T-helper 1 cell treated with Interleukin-12 subunit alpha and Interleukin-12 subunit beta and Interleukin-4 antibody, amounts not matched to agents 30 μg/mL and 1 μg/mL, for 36 hours (primary cell): ENCODE measurements at regions not wholly inside any gene's neighbourhood (a gene's known extent, or its start where the extent isn't known, plus 50 kb on each side); places are given as distances from the start of the nearest gene placed in this dataset.

Experiments used
- H3K27ac Mint-ChIP-seq: one replicate; pipeline ENCODE4 v1.8.0; 2021; ENCODE audit warnings: mild to moderate bottlenecking, mixed read lengths
- H3K27me3 Mint-ChIP-seq: one replicate; pipeline ENCODE4 v1.8.0; 2021; ENCODE audit warnings: low read depth, mixed read lengths
- H3K36me3 Mint-ChIP-seq: one replicate; pipeline ENCODE4 v1.8.0; 2021; ENCODE audit warnings: low read depth, mixed read lengths
- H3K4me1 Mint-ChIP-seq: one replicate; pipeline ENCODE4 v1.8.0; 2021; ENCODE audit warnings: low read depth, mixed read lengths
- H3K4me3 Mint-ChIP-seq: one replicate; pipeline ENCODE4 v1.8.0; 2021; ENCODE audit warnings: mild to moderate bottlenecking, moderate library complexity, mixed read lengths
- H3K9me3 Mint-ChIP-seq: one replicate; pipeline ENCODE4 v1.8.0; 2021; ENCODE audit warnings: mixed read lengths

- no peak overlapping the region for H3K27ac Mint-ChIP-seq
Measured at GRCh38 chr4:81632581-81633299, 161.0 kb upstream of the RASGEF1B start.

DNA sequence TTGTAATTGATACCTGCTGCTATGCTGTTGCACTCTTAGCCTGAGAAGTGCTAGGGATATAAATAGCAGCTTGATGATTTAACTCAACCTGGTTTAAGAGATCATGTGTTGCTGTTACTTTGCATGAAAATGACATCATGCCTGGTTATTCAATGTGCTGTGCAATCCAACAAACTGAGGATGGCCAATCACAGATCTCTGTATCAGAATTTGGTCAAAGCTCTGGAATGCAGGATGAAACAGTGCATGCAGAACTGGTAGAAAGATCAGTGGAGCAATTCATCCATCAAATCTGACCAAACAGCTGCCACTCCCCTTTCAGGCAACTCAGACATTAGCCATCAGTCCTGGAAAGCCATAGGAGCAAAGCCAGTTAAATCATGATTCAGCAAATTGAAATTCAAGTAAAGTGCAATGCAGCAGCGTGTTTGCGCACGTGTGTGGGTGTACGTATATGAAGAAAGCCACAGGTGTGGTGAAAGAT lies 160.3 kb upstream of the RASGEF1B start:
- no peaks in the 10 kb centered on the region for H3K9me3 Mint-ChIP-seq
- no peak overlapping the region for H3K27ac Mint-ChIP-seq
- H3K4me3 Mint-ChIP-seq: no peak overlapping the region
- H3K36me3 Mint-ChIP-seq: no peaks in the 10 kb centered on the region
- H3K27me3 Mint-ChIP-seq: no peaks in the 10 kb centered on the region
- peaks cover 5% of the 10 kb centered on the region for H3K4me1 Mint-ChIP-seq

More at GRCh38 chr4:81632581-81633299, 161.0 kb upstream of the RASGEF1B start:
- Mint-ChIP-seq H3K27me3 (no peaks in the 10 kb centered on the region), H3K9me3 (no peaks in the 10 kb centered on the region), H3K4me1 (peaks cover 5% of the 10 kb centered on the region), H3K36me3 (no peaks in the 10 kb centered on the region), H3K4me3 (no peak overlapping the region)

- peaks cover 3% of the 10 kb centered on the region for H3K4me1 Mint-ChIP-seq
- H3K27me3 Mint-ChIP-seq: no peaks in the 10 kb centered on the region
- H3K36me3 Mint-ChIP-seq: no peaks in the 10 kb centered on the region
- H3K9me3 Mint-ChIP-seq: no peaks in the 10 kb centered on the region
- H3K27ac Mint-ChIP-seq: no peak overlapping the region
- no peak overlapping the region for H3K4me3 Mint-ChIP-seq
Measured at GRCh38 chr4:81629366-81629765, 157.7 kb upstream of the RASGEF1B start.

- Mint-ChIP-seq H3K36me3 (no peaks in the 10 kb centered on the region), H3K4me1 (peaks cover 3% of the 10 kb centered on the region), H3K4me3 (no peak overlapping the region), H3K27me3 (no peaks in the 10 kb centered on the region), H3K9me3 (no peaks in the 10 kb centered on the region), H3K27ac (no peak overlapping the region)
Measured at GRCh38 chr4:81628489-81628888, 156.8 kb upstream of the RASGEF1B start.

DNA sequence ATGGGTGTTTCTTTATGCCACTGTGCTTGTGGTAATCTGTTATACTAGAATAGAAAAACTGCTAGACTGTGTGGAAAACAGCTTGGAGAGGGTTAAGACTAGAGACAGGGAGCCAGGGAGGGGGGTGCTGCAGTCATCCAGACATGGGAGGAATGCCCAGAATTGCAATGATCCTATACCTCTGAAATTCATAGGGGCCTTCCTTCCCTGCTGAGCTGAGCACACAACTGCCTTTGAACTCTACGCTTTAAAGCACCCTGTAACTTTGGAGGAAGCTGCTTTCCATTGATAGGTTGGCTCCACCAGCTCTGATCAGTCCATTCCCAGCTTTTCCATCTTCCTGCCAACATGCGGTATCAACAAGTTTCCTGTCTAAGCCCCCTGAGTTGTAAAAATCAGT lies 155.9 kb upstream of the RASGEF1B start:
- Mint-ChIP-seq H3K4me3 (no peak overlapping the region), H3K36me3 (no peaks in the 10 kb centered on the region), H3K27me3 (no peaks in the 10 kb centered on the region), H3K9me3 (no peaks in the 10 kb centered on the region), H3K4me1 (peaks cover 3% of the 10 kb centered on the region), H3K27ac (no peak overlapping the region)

- H3K4me3 Mint-ChIP-seq: no peak overlapping the region
- no peaks in the 10 kb centered on the region for H3K27me3 Mint-ChIP-seq
- H3K4me1 Mint-ChIP-seq: peaks cover 1% of the 10 kb centered on the region
- H3K36me3 Mint-ChIP-seq: no peaks in the 10 kb centered on the region
- no peak overlapping the region for H3K27ac Mint-ChIP-seq
- no peaks in the 10 kb centered on the region for H3K9me3 Mint-ChIP-seq
Measured at GRCh38 chr4:81626851-81627250, 155.1 kb upstream of the RASGEF1B start.

GRCh38 chr4:81625422-81626417 lies 154.0 kb upstream of the RASGEF1B start:
- no peaks in the 10 kb centered on the region for H3K27me3 Mint-ChIP-seq
- H3K27ac Mint-ChIP-seq: no peak overlapping the region
- H3K9me3 Mint-ChIP-seq: no peaks in the 10 kb centered on the region
- H3K4me1 Mint-ChIP-seq: no peaks in the 10 kb centered on the region
- no peaks in the 10 kb centered on the region for H3K36me3 Mint-ChIP-seq
- H3K4me3 Mint-ChIP-seq: no peak overlapping the region

GRCh38 chr4:81623434-81623833 lies 151.7 kb upstream of the RASGEF1B start:
- no peak overlapping the region for H3K4me3 Mint-ChIP-seq
- no peaks in the 10 kb centered on the region for H3K9me3 Mint-ChIP-seq

DNA sequence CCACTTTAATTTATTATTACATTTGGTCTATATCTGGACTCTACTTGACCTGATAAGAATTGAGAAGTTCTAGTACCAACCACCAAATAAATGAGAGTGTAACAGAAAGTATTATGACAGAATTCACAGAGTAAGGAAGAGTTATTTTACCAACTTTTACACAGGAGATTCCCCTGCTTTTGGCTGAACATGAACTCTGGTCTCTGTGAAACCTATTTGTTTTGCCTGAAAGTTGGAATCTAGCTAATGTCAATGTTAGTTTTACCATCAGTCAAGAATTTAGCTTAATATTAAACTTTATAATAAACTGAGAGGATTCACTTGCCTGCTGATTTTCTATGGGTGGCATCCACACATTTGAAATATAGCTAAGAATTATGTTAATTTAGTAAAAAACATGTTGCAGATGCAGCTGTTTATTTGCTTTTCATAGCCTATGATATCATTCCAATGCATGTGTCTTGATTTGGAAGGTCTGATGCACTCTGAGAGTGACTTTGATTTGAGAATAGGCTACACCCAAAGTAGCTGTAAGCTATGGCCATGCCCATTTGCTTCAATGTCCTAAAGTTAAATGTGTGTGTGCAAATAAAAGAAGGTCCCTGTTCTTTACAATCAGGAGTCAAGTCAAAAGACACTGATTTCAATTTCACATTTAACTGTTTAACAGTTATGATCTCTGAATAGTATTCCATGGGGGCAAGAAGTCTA lies 150.9 kb upstream of the RASGEF1B start:
- no peaks in the 10 kb centered on the region for H3K9me3 Mint-ChIP-seq
- H3K36me3 Mint-ChIP-seq: no peaks in the 10 kb centered on the region
- no peaks in the 10 kb centered on the region for H3K27me3 Mint-ChIP-seq
- H3K27ac Mint-ChIP-seq: no peak overlapping the region
- no peak overlapping the region for H3K4me3 Mint-ChIP-seq
- H3K4me1 Mint-ChIP-seq: no peaks in the 10 kb centered on the region

More at GRCh38 chr4:81623434-81623833, 151.7 kb upstream of the RASGEF1B start:
- H3K27ac Mint-ChIP-seq: no peak overlapping the region
- no peaks in the 10 kb centered on the region for H3K4me1 Mint-ChIP-seq
- H3K27me3 Mint-ChIP-seq: no peaks in the 10 kb centered on the region
- no peaks in the 10 kb centered on the region for H3K36me3 Mint-ChIP-seq

DNA sequence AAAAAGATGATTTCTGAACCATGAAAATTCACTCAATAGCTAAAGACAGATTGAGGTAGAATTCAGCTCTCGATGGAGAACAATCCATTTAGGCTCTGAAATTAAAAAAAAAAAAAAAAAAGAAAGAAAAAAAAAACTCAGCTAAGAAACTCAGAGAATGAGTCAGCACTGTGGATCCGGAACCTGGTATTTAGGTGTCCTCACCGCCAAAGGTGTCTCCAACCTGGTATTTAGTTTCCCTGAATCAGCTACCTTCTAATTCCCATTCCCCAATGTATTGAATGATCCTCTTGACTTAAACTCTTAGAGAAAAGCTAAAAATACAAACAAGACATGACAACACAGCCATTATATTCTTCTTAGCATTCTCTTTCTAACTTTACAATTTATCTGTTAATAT lies 150.3 kb upstream of the RASGEF1B start:
- no peaks in the 10 kb centered on the region for H3K9me3 Mint-ChIP-seq
- H3K4me3 Mint-ChIP-seq: no peak overlapping the region
- H3K4me1 Mint-ChIP-seq: no peaks in the 10 kb centered on the region
- H3K36me3 Mint-ChIP-seq: no peaks in the 10 kb centered on the region
- no peak overlapping the region for H3K27ac Mint-ChIP-seq
- H3K27me3 Mint-ChIP-seq: no peaks in the 10 kb centered on the region

- no peaks in the 10 kb centered on the region for H3K36me3 Mint-ChIP-seq
- H3K27me3 Mint-ChIP-seq: no peaks in the 10 kb centered on the region
- H3K27ac Mint-ChIP-seq: no peak overlapping the region
- H3K9me3 Mint-ChIP-seq: no peaks in the 10 kb centered on the region
- no peak overlapping the region for H3K4me3 Mint-ChIP-seq
- no peaks in the 10 kb centered on the region for H3K4me1 Mint-ChIP-seq
Measured at GRCh38 chr4:81621490-81621889, 149.8 kb upstream of the RASGEF1B start.

- no peaks in the 10 kb centered on the region for H3K9me3 Mint-ChIP-seq
- H3K36me3 Mint-ChIP-seq: no peaks in the 10 kb centered on the region
- H3K27ac Mint-ChIP-seq: no peak overlapping the region
- no peaks in the 10 kb centered on the region for H3K4me1 Mint-ChIP-seq
- H3K4me3 Mint-ChIP-seq: no peak overlapping the region
- H3K27me3 Mint-ChIP-seq: no peaks in the 10 kb centered on the region
Measured at GRCh38 chr4:81620442-81620841, 148.7 kb upstream of the RASGEF1B start.

DNA sequence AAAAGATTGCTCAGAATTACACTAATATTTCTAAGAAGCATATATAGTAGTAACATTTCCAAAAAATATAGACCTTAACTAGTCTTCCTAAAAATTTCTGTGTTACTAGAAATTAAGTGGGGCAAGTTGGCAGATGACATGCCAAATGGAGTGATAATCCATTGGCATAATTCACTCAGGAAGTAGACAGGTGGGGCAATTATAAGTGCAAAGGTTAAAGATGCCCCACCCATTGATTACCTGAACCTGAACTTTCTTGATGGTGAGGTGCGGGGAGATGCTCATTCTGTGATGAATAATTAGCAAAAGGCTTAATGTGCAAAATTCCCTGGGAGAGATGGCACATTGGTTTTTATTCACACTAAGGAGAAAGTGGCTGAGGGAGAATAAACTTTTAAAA lies 145.8 kb upstream of the RASGEF1B start:
- H3K4me3 Mint-ChIP-seq: no peak overlapping the region
- H3K27me3 Mint-ChIP-seq: no peaks in the 10 kb centered on the region
- no peaks in the 10 kb centered on the region for H3K4me1 Mint-ChIP-seq
- no peaks in the 10 kb centered on the region for H3K36me3 Mint-ChIP-seq
- no peaks in the 10 kb centered on the region for H3K9me3 Mint-ChIP-seq
- no peak overlapping the region for H3K27ac Mint-ChIP-seq

DNA sequence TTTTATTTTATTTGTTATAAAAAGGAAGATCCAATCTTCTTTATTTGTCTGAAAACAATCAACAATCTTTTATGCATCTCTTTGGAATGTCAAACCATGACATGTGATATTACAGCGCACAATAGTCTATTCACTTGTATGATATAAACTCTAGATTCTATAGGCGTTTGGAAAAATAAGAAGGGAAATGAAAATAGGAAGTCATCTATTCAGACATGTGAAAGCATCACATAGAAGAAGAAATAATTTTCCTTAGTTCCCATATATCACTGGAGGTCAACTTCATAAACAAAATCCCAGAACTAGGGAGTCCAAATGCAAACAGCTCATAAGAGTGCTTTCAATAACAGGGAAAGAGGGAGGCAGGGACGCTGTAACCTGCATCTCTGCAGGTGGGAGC lies 139.5 kb upstream of the RASGEF1B start:
- Mint-ChIP-seq H3K9me3 (no peaks in the 10 kb centered on the region), H3K4me3 (no peak overlapping the region), H3K27me3 (no peaks in the 10 kb centered on the region), H3K4me1 (no peaks in the 10 kb centered on the region), H3K27ac (no peak overlapping the region), H3K36me3 (no peaks in the 10 kb centered on the region)
